ENCODE measurements at regions not wholly inside any gene's neighbourhood (a gene's known extent, or its start where the extent isn't known, plus 50 kb on each side); places are given as distances from the start of the nearest gene placed in this dataset.

DNA sequence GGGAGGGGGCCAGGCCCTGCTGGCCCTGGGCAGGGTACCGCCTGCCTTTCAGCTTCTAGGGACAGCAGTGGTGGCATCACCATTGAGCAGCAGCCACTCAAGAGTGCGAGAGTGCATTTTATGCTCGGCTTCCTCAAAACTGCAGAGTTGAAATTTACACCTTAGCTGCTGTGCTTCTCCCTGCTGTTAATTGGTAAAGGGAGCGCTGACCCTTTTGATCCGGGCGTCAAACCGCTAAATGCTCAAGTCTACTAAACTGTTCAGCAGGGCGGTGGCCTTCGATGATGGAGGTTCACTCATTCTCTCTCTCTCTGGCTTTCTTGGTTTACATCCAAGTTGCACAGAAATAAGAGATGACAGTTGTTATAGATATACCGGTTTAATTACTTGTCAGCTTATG, 368.6 kb upstream of the IRX2 start:
- TF ChIP-seq TCF7L2 (IDR thresholded peaks at IDR 0.05; ENCODE audit: low read depth, low read length): no peak
- TF ChIP-seq CTCF (IDR thresholded peaks at IDR 0.05): no peak
- no peak for TF ChIP-seq SIN3A (IDR thresholded peaks at IDR 0.05; ENCODE audit: borderline replicate concordance, insufficient read depth, low read depth, low read length)
- TF ChIP-seq REST (IDR thresholded peaks at IDR 0.05; ENCODE audit: insufficient read depth in 1 of 2, low read depth in 2 of 2, low read length in 1 of 2): no peak

Measured in Panc1 (cell line).